8988T (cell line): ENCODE measurements at regions not wholly inside any gene's neighbourhood (a gene's known extent, or its start where the extent isn't known, plus 50 kb on each side); places are given as distances from the start of the nearest gene placed in this dataset.

ENCODE experiments used
- DNase-seq: peaks from one replicate; pipeline ENCODE4 v3.0.0; 2011

- DNase-seq: no peak
Measured at GRCh38 chr5:2283481-2284045, 400.8 kb upstream of the IRX4 start.

GRCh38 chr5:2282893-2283292 is 400.2 kb upstream of the IRX4 start:
- no peak for DNase-seq

- DNase-seq: no peak
Measured at GRCh38 chr5:2282034-2282690, 399.4 kb upstream of the IRX4 start.

GRCh38 chr5:2281446-2281845 is 398.7 kb upstream of the IRX4 start:
- no peak for DNase-seq

GRCh38 chr5:2280318-2280717 is 397.6 kb upstream of the IRX4 start:
- no peak for DNase-seq

- DNase-seq: no peak
Measured at GRCh38 chr5:2278825-2279456, 396.2 kb upstream of the IRX4 start.

- no peak for DNase-seq
Measured at GRCh38 chr5:2277886-2278285, 395.2 kb upstream of the IRX4 start.

- DNase-seq: no peak
Measured at GRCh38 chr5:2276101-2276500, 393.4 kb upstream of the IRX4 start.

GRCh38 chr5:2272755-2273154 is 390.0 kb upstream of the IRX4 start:
- no peak for DNase-seq

GRCh38 chr5:2272039-2272438 is 389.3 kb upstream of the IRX4 start:
- no peak for DNase-seq

- no peak for DNase-seq
Measured at GRCh38 chr5:2271316-2271715, 388.6 kb upstream of the IRX4 start.

- no peak for DNase-seq
Measured at GRCh38 chr5:2270467-2270866, 387.7 kb upstream of the IRX4 start.

GRCh38 chr5:2269656-2270055 is 386.9 kb upstream of the IRX4 start:
- no peak for DNase-seq

- no peak for DNase-seq
Measured at GRCh38 chr5:2267991-2268390, 385.3 kb upstream of the IRX4 start.

GRCh38 chr5:2266641-2267240 is 384.0 kb upstream of the IRX4 start:
- DNase-seq: no peak

GRCh38 chr5:2265341-2265740 is 382.6 kb upstream of the IRX4 start:
- no peak for DNase-seq

GRCh38 chr5:2263763-2264162 is 381.0 kb upstream of the IRX4 start:
- no peak for DNase-seq

- no peak for DNase-seq
Measured at GRCh38 chr5:2262620-2263019, 379.9 kb upstream of the IRX4 start.

- DNase-seq: no peak
Measured at GRCh38 chr5:2261004-2261703, 378.4 kb upstream of the IRX4 start.

- no peak for DNase-seq
Measured at GRCh38 chr5:2260211-2261003, 377.7 kb upstream of the IRX4 start.

- DNase-seq: no peak
Measured at GRCh38 chr5:2259494-2260107, 376.9 kb upstream of the IRX4 start.

- no peak for DNase-seq
Measured at GRCh38 chr5:2258861-2259260, 376.1 kb upstream of the IRX4 start.
